Liver (tissue), 8 donors: ENCODE measurements at regions not wholly inside any gene's neighbourhood (a gene's known extent, or its start where the extent isn't known, plus 50 kb on each side); places are given as distances from the start of the nearest gene placed in this dataset.

Source experiments
- DNase-seq: peaks from one replicate; pipeline ENCODE4 v3.0.0-alpha.2; 2017; ENCODE audit warnings: low spot score
- H3K27ac ChIP-seq, 2 donors: one replicate each; pipeline ENCODE4 v1.7.0; 2013; ENCODE audit warnings: inconsistent platforms in 2 of 2, low read length in 2 of 2, control low read depth in 1 of 2, low read depth in 1 of 2, mild to moderate bottlenecking in 1 of 2
- H3K27me3 ChIP-seq, 4 donors: one replicate each; pipeline versions ENCODE4 v1.6.1 to v1.7.0; 2013; ENCODE audit warnings: low read length in 3 of 4, inconsistent platforms in 1 of 4, mild to moderate bottlenecking in 1 of 4, moderate library complexity in 1 of 4; ENCODE audit not compliant: control insufficient read depth in 4 of 4, insufficient read depth in 4 of 4
- H3K36me3 ChIP-seq, 4 donors: one replicate each; pipeline versions ENCODE4 v1.6.1 to v1.7.0; 2013; ENCODE audit warnings: low read length in 3 of 4, mild to moderate bottlenecking in 3 of 4, low read depth in 1 of 4, moderate library complexity in 1 of 4; ENCODE audit not compliant: control insufficient read depth in 4 of 4, insufficient read depth in 3 of 4
- H3K4me1 ChIP-seq, 4 donors: one replicate each; pipeline versions ENCODE4 v1.6.1 to v1.7.0; 2013; ENCODE audit warnings: low read length in 3 of 4, mild to moderate bottlenecking in 3 of 4, moderate library complexity in 1 of 4; ENCODE audit not compliant: control insufficient read depth in 4 of 4, insufficient read depth in 4 of 4
- H3K4me3 ChIP-seq, 3 donors: one replicate each; pipeline versions ENCODE4 v1.6.1 to v1.7.0; 2013; ENCODE audit warnings: low read length in 3 of 3, control low read depth in 1 of 3, low read depth in 1 of 3, mild to moderate bottlenecking in 1 of 3
- H3K9ac ChIP-seq, 2 donors: one replicate each; pipeline ENCODE4 v1.7.0; 2013; ENCODE audit warnings: low read length in 2 of 2, mild to moderate bottlenecking in 2 of 2, moderate library complexity in 2 of 2, control low read depth in 1 of 2, low read depth in 1 of 2
- H3K9me3 ChIP-seq, 4 donors: one replicate each; pipeline versions ENCODE4 v1.6.1 to v1.7.0; 2013; ENCODE audit warnings: low read length in 3 of 4; ENCODE audit not compliant: control insufficient read depth in 4 of 4
- CTCF ChIP-seq: fragments of 150-350 bp; IDR thresholded peaks from 2 replicates; pipeline ENCODE4 v1.5.1; 2017; ENCODE audit warnings: improper control_type of control experiment, low read depth, low read length; ENCODE audit not compliant: missing input control
- EGR1 ChIP-seq, 2 donors: IDR thresholded peaks; 2 replicates each; pipeline ENCODE4 v1.6.1; 2016 to 2018; ENCODE audit warnings: antibody characterized with exemption in 2 of 2, low read depth in 2 of 2
- FOXA1 ChIP-seq: IDR thresholded peaks from 2 replicates; pipeline ENCODE4 v1.6.1; 2016; ENCODE audit warnings: antibody characterized with exemption
- FOXA2 ChIP-seq: IDR thresholded peaks from 2 replicates; pipeline ENCODE4 v1.6.1; 2016; ENCODE audit warnings: antibody characterized with exemption
- GABPA ChIP-seq, 2 donors: IDR thresholded peaks in 1 of 2; conservative IDR thresholded peaks in 1 of 2; 2 replicates each; pipeline ENCODE4 v1.6.1; 2016; ENCODE audit warnings: antibody characterized with exemption in 2 of 2, mild to moderate bottlenecking in 1 of 2, moderate library complexity in 1 of 2
- JUND ChIP-seq, 2 donors: IDR thresholded peaks; 2 replicates each; pipeline ENCODE4 v1.6.1; 2016; ENCODE audit warnings: antibody characterized with exemption in 2 of 2
- MAX ChIP-seq: IDR thresholded peaks from 2 replicates; pipeline ENCODE4 v1.6.1; 2016; ENCODE audit warnings: antibody characterized with exemption
- NR2F2 ChIP-seq: IDR thresholded peaks from 2 replicates; pipeline ENCODE4 v1.6.1; 2016; ENCODE audit warnings: antibody characterized with exemption
- RXRA ChIP-seq, 2 donors: IDR thresholded peaks; 2 replicates each; pipeline ENCODE4 v1.6.1; 2017 to 2018; ENCODE audit warnings: antibody characterized with exemption in 2 of 2, mild to moderate bottlenecking in 1 of 2
- SP1 ChIP-seq: IDR thresholded peaks from 2 replicates; pipeline ENCODE4 v1.6.1; 2018; ENCODE audit warnings: antibody characterized with exemption, mild to moderate bottlenecking
- TAF1 ChIP-seq: conservative IDR thresholded peaks from 2 replicates; pipeline ENCODE4 v1.6.1; 2016; ENCODE audit warnings: antibody characterized with exemption, mild to moderate bottlenecking
- YY1 ChIP-seq: IDR thresholded peaks from 2 replicates; pipeline ENCODE4 v1.6.1; 2016; ENCODE audit warnings: antibody characterized with exemption, mild to moderate bottlenecking
- WGBS: extraction: QIAGEN DNeasy Blood & Tissue Kit; methylation state at CpG from one replicate; pipeline ENCODE4 v1.1.7; 2013; 5-methylcytosine and 5-hydroxymethylcytosine counted together
- TF ChIP-seq, protein P1 (sequence below): IDR thresholded peaks from 2 replicates; pipeline ENCODE4 v1.6.1; 2016; ENCODE audit warnings: antibody characterized with exemption, mild to moderate bottlenecking
- TF ChIP-seq, protein P2 (sequence below): IDR thresholded peaks from 2 replicates; pipeline ENCODE4 v1.6.1; 2016; ENCODE audit warnings: antibody characterized with exemption
- donor health status: healthy.
- donor health status: healthy.
- donor health status: healthy.
- donor health status: healthy.
- donor health status: healthy.

- TF ChIP-seq CTCF: no peak
- TF ChIP-seq YY1: no peak
- TF ChIP-seq FOXA2: no peak
These were observed 92.2 kb upstream of the ALCAM start (continued) for GRCh38 chr3:105274536-105274935.

GRCh38 chr3:105274958-105275357 lies 91.8 kb upstream of the ALCAM start:
- Histone ChIP-seq H3K27ac (no peak overlapping the region), H3K9ac (no peak overlapping the region), H3K27me3 (no peaks in the 10 kb centered on the region), H3K4me3 (no peak overlapping the region), H3K36me3 (no peaks in the 10 kb centered on the region), H3K9me3 (no peaks in the 10 kb centered on the region), H3K4me1 (no peaks in the 10 kb centered on the region)
- TF ChIP-seq MAX: no peak
- no peak for TF ChIP-seq FOXA1
- TF ChIP-seq, protein P1, sequence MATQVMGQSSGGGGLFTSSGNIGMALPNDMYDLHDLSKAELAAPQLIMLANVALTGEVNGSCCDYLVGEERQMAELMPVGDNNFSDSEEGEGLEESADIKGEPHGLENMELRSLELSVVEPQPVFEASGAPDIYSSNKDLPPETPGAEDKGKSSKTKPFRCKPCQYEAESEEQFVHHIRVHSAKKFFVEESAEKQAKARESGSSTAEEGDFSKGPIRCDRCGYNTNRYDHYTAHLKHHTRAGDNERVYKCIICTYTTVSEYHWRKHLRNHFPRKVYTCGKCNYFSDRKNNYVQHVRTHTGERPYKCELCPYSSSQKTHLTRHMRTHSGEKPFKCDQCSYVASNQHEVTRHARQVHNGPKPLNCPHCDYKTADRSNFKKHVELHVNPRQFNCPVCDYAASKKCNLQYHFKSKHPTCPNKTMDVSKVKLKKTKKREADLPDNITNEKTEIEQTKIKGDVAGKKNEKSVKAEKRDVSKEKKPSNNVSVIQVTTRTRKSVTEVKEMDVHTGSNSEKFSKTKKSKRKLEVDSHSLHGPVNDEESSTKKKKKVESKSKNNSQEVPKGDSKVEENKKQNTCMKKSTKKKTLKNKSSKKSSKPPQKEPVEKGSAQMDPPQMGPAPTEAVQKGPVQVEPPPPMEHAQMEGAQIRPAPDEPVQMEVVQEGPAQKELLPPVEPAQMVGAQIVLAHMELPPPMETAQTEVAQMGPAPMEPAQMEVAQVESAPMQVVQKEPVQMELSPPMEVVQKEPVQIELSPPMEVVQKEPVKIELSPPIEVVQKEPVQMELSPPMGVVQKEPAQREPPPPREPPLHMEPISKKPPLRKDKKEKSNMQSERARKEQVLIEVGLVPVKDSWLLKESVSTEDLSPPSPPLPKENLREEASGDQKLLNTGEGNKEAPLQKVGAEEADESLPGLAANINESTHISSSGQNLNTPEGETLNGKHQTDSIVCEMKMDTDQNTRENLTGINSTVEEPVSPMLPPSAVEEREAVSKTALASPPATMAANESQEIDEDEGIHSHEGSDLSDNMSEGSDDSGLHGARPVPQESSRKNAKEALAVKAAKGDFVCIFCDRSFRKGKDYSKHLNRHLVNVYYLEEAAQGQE: no peak
- no peak for TF ChIP-seq RXRA (IDR thresholded peaks at IDR 0.05)
- no peak for TF ChIP-seq TAF1
- DNase-seq: no peak

DNA sequence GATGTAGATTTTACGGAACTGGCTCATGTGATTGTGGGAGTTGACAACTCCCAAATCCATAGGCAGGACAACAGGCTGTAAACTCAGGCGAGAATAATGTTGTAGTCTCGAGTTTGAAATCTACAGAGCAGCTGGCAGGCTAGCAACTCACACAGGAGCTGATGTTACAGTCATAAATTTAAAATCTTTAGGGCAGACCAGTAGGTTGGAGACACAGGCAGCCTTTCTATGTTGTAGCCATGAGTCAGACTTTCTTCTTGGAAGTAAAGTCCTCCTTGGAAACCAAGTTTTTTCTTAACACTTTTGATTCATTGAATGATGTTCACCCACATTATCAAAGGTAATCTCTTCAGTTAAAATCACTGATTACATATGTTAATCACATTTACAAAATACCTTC lies 89.1 kb upstream of the ALCAM start:
- DNase-seq: no peak
- H3K36me3 ChIP-seq: no peaks in the 10 kb centered on the region
- no peak for TF ChIP-seq MAX
- TF ChIP-seq SP1: no peak
- TF ChIP-seq JUND (IDR thresholded peaks at IDR 0.05): no peak

GRCh38 chr3:105278688-105279087 lies 88.0 kb upstream of the ALCAM start:
- no peaks in the 10 kb centered on the region for H3K27me3 ChIP-seq
- 63% methylated on average over 1 of the region's 1 CpG for WGBS
- TF ChIP-seq FOXA2: no peak
- TF ChIP-seq, protein P2, sequence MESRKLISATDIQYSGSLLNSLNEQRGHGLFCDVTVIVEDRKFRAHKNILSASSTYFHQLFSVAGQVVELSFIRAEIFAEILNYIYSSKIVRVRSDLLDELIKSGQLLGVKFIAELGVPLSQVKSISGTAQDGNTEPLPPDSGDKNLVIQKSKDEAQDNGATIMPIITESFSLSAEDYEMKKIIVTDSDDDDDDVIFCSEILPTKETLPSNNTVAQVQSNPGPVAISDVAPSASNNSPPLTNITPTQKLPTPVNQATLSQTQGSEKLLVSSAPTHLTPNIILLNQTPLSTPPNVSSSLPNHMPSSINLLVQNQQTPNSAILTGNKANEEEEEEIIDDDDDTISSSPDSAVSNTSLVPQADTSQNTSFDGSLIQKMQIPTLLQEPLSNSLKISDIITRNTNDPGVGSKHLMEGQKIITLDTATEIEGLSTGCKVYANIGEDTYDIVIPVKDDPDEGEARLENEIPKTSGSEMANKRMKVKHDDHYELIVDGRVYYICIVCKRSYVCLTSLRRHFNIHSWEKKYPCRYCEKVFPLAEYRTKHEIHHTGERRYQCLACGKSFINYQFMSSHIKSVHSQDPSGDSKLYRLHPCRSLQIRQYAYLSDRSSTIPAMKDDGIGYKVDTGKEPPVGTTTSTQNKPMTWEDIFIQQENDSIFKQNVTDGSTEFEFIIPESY: no peak
- TF ChIP-seq NR2F2: no peak
- TF ChIP-seq EGR1 (IDR thresholded peaks at IDR 0.05; ENCODE audit: low read depth in 2 of 2): no peak
- TF ChIP-seq RXRA (IDR thresholded peaks at IDR 0.05): no peak
- TF ChIP-seq GABPA (IDR thresholded peaks at IDR 0.05 in 1 of 2, conservative IDR thresholded peaks at IDR 0.05 in 1 of 2): no peak
- no peak for TF ChIP-seq CTCF
- no peak for TF ChIP-seq FOXA1
- TF ChIP-seq SP1: no peak

More for the DNA sequence above, 89.1 kb upstream of the ALCAM start:
- 94% methylated on average over 3 of the region's 3 CpGs for WGBS
- Histone ChIP-seq H3K27me3 (no peaks in the 10 kb centered on the region), H3K4me1 (no peaks in the 10 kb centered on the region), H3K9me3 (no peaks in the 10 kb centered on the region), H3K27ac (no peak overlapping the region), H3K9ac (no peak overlapping the region), H3K4me3 (no peak overlapping the region)

More at GRCh38 chr3:105278688-105279087, 88.0 kb upstream of the ALCAM start:
- no peak overlapping the region for H3K4me3 ChIP-seq
- no peaks in the 10 kb centered on the region for H3K9me3 ChIP-seq
- DNase-seq: no peak
- H3K4me1 ChIP-seq: no peaks in the 10 kb centered on the region
- no peaks in the 10 kb centered on the region for H3K36me3 ChIP-seq
- no peak overlapping the region for H3K27ac ChIP-seq
- no peak overlapping the region for H3K9ac ChIP-seq
